Thyroid gland (tissue), 4 donors: ENCODE measurements at regions not wholly inside any gene's neighbourhood (a gene's known extent, or its start where the extent isn't known, plus 50 kb on each side); places are given as distances from the start of the nearest gene placed in this dataset.

Experiments
- POLR2A ChIP-seq, 2 donors: fragments of 450-650 bp; IDR thresholded peaks; one replicate each; pipeline ENCODE4 v1.6.1; 2017; ENCODE audit warnings: antibody characterized with exemption in 2 of 2, mild to moderate bottlenecking in 2 of 2, moderate library complexity in 1 of 2
- TF ChIP-seq, protein P1 (sequence below), 6 experiments: fragments of 200-600 bp in 3 of 6; fragments of 450-650 bp in 3 of 6; sonication (generic) in 3 of 6; IDR thresholded peaks; one replicate each; pipeline ENCODE4 v1.5.1; 2016 to 2019; ENCODE audit warnings: antibody characterized with exemption in 6 of 6, mild to moderate bottlenecking in 2 of 6, inconsistent platforms in 1 of 6, moderate library complexity in 1 of 6

DNA sequence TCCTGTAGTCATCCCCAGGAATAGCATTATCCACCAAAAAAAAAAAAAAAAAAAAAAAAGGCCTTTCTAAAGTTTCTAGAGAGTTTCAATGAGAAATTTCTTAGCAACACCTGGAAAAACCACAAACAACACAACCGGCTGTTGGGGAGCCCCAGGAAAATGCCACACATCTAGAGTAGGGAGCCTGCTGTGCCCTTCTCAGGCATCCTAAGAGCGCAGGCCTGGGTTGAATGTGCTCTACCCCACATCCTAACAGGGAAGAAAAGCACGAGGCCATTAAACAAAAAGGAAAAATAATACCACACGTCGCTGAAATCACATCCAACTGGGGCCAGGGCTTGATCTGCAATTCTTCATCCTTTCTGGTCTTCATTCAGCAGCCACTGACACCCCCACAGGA, 367.5 kb downstream of the TGFB2 start:
- TF ChIP-seq POLR2A (IDR thresholded peaks at IDR 0.05): no peak
- TF ChIP-seq, protein P1, sequence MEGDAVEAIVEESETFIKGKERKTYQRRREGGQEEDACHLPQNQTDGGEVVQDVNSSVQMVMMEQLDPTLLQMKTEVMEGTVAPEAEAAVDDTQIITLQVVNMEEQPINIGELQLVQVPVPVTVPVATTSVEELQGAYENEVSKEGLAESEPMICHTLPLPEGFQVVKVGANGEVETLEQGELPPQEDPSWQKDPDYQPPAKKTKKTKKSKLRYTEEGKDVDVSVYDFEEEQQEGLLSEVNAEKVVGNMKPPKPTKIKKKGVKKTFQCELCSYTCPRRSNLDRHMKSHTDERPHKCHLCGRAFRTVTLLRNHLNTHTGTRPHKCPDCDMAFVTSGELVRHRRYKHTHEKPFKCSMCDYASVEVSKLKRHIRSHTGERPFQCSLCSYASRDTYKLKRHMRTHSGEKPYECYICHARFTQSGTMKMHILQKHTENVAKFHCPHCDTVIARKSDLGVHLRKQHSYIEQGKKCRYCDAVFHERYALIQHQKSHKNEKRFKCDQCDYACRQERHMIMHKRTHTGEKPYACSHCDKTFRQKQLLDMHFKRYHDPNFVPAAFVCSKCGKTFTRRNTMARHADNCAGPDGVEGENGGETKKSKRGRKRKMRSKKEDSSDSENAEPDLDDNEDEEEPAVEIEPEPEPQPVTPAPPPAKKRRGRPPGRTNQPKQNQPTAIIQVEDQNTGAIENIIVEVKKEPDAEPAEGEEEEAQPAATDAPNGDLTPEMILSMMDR (IDR thresholded peaks at IDR 0.05): no peak
